ENCODE measurements at regions not wholly inside any gene's neighbourhood (a gene's known extent, or its start where the extent isn't known, plus 50 kb on each side); places are given as distances from the start of the nearest gene placed in this dataset.
"Not testable (repeated sequence)": the region's sequence is repeated elsewhere in the genome, so short reads cannot be mapped to it uniquely, and the experiment has no call there.

DNA sequence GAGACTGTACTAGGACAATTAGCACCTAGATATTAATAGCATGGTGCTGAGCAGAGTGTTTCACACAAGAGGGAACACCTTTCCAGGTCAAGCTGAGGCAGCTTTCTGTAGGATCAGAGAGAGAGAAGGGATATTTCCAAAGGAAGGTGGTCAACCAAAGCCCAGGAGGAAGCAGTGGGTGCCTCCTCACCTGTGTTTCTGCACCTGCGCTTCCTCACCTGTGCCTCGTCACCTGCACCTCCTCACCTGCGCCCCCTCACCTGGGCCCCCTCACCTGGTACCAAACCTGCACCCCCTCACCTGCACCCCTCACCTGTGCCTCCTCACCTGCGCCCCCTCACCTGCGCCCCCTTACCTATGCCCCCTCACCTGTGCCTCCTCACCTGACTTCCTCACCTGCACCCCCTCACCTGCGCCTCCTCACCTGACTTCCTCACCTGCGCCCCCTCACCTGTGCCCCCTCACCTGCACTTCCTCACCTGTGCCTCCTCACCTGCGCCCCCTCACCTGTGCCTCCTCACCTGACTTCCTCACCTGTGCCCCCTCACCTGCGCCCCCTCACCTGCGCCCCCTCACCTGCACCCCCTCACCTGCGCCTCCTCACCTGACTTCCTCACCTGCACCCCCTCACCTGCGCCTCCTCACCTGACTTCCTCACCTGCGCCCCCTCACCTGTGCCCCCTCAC lies 67.9 kb downstream of the TTLL2 start:
- no peak for DNase-seq

DNA sequence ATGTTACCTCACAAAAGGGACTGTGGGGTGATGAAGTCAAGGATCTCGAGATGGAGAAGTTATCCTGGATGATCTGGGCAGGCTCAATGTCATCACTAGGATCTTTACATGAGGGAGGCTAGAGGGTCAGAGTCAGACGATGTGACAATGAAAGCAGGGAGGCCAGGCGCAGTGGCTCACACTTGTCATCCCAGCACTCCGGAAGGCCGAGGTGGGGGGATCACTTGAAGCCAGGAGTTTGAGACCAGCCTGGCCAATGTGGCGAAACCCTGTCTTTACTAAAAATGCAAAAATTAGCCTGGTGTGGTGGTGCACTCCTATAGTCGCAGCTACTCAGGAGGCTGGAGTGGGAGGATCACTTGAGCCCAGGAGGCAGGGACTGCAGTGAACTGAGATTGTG lies 68.8 kb downstream of the TTLL2 start:
- no peak for DNase-seq

DNA sequence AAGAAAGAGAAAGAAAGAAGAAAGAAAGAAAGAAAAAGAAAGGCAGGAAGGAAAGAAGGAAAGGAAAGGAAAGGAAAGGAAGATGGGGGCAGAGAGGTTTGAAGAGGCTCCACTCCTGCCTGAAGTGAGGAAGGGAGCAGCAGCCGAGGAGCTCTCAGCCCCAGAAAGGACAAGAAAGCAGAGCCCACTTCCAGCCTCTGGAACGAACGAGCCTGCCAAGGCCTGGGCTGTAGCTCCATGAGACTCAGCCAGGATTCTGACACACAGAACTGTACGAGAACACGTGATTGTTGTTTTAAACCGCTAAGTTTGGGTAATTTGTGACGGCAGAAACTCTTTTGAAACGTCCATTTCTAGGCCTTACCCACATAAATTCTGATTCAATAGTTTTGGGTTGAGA lies 69.5 kb downstream of the TTLL2 start:
- no peak for DNase-seq

DNA sequence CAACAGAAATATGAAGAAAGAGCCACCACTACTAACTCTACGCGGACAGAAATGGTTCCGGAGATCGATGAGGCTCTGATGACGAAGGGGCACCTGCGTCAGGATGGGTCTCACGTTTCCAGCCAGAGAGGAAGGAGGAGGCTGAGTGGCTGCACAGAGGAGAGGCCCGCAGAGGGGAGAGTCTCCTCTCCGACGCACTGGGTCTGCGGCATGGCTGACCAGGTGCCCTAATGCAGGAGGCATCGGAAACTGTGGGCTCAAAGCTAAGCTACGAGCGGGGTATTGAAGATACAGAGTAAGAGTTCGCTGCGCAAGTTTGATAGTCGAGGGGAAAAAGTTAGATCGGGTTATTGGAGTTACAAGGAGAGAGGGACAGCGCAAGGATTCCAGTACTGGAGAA lies 69.9 kb downstream of the TTLL2 start:
- no peak for DNase-seq

DNA sequence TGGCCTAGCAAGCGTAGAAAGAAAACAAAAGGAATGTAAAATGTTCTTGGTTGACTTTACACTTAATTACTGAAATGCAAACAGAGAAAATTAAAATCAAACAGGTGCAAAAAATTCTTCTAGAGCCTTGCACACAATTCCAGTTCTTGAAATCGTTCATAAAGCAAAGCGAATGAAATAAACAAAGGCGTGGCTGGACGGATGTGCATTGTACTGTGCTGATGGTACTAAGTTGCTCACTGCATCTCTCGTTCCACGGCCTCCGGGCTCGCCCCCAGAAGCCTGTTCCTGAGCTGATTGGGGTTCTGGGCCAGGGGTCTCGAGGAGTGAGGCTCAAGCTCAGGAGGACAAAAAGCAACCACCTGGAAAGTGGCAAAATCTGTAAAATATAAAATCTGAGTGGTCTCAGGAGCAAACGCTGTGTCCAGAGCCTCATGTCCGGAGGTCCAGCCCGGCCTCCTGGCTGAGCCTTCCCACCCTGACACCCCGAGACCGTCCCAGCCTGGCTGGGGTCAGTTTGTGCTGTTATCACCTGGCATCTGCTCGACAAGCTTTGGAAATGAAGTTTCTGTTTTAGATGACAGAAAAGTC lies 71.3 kb downstream of the TTLL2 start:
- no peak for DNase-seq

DNA sequence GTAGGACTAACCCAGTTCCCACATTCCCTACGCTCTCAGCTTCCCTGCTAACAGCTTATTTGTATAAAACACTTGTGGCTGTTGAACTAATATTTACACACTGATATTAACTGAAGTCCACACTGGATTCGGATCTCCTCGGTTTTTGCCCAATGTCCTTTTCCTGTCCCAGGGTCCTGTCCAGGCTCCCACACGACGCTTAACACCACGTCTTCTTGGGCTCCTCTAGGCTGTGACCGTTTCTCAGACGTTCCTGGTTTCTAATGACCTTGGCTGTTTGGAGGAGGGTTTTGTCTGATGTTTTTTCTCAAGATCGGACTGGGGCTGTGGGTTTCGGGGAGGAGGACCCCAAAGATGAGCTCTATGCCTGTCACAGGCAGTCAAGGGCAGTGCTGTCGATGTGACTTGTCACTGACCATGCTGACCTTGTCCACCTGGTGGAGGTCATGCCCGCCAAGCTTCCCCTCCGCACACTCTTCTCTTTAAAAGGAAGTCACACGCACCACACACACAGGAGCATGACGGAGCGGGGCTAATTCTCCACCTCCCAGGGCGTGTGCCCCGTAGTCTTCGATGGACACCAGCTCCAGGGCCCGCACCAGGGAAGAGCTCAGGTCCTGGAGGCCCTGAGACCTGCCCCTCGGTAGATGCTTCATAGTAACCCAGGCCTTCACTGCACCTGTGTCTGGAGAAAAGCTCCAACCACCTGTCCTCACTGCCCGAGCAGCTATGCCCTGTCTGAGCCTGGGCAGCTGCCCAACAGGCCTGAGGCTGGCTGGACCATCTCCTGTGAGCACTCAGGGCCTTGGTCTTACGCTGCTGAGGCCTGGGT lies 72.0 kb downstream of the TTLL2 start:
- DNase-seq = no peak

DNA sequence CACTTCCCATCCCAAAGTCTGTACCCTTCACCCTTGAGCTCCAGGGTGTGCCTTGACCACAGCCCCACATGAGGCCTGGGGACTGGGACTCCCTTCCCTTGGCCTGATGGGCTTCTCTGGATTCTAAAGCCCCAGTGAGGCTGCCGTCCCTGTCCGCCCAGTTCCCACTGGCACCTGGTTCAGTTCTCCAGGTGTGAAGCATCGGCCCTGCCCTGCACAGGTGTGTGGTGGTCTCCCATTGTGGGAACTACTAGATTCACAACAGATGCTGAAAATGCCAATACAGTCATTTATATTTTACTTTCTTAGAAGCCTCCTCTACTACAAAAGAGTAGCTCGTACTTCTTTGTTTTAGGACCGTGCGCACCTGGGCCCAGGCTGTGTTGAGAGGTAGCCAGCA lies 72.8 kb downstream of the TTLL2 start:
- no peak for DNase-seq

DNA sequence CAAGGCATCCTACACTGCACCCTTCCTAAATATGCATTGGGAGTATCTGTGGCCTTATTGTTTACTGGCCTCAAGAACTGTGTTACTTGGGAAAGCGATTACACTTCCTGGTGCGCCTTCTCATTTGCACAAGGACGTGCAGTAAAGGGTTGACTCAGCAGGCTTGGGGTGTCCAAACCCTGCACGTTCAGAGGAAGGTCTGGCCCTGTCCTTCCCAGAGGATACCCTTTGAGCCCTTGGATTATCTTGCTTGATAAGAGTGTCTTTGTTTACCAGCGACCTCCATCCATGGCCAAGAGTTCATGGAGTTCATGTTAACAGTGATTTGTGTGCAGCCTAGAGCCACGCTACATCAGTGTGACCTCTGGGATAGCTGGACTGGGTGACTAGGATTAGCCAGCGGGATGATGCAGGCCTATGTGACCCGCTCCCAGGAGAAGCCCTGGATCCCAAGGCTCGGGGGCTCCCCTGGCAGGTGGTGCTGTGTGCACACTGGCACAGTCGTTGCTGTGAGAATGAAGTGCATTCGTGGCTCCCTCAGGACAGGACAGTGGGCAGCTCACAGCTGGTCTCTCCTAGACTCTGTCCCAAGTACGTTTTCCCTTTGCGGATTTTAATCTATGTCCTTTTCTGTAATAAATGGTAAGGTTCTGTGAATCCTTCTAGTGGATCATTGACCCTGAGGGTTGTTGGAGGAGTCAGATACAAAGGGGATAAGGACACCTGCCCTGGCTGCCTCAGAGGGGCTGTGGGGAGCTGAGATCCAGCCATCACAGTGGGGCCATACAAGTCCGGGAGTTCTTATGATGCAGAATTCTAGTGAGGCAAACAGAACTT lies 73.5 kb downstream of the TTLL2 start:
- DNase-seq = no peak

DNA sequence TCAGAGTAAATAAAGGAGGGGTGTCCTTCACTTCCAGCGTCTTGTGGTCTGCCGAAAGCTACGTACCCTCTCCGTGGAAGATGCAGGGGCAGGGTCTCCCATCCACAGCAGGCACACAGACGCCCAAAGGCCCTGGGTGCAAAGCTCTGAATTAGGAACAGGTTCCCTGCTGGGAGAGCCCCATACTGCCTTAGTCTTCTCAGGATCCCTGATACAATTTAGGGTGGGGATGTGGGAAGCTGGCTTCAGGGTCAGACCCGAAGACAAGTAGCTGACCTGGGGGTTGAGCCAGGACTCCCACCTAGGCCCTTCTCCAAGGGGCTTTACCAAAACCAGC lies 74.1 kb downstream of the TTLL2 start:
- DNase-seq = no peak

DNA sequence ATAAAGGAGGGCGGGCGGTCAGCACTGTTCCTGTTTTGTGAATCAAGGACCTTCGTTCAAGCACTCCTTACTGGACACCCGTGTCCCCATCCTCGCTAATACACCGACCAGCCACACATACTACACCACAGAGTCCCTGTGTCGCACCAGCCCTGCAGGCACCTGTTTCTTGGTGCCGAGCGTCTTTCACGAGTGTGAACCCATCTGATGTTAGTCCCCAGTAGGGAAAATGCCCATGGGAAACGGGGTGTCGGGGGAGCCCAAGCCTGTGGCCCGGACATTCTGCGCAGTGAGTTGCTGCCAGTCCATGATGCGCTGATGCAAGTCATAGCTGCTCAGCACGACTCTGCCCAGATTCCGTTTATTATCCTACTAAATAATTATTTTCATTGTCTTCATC lies 74.7 kb downstream of the TTLL2 start:
- DNase-seq = no peak

DNA sequence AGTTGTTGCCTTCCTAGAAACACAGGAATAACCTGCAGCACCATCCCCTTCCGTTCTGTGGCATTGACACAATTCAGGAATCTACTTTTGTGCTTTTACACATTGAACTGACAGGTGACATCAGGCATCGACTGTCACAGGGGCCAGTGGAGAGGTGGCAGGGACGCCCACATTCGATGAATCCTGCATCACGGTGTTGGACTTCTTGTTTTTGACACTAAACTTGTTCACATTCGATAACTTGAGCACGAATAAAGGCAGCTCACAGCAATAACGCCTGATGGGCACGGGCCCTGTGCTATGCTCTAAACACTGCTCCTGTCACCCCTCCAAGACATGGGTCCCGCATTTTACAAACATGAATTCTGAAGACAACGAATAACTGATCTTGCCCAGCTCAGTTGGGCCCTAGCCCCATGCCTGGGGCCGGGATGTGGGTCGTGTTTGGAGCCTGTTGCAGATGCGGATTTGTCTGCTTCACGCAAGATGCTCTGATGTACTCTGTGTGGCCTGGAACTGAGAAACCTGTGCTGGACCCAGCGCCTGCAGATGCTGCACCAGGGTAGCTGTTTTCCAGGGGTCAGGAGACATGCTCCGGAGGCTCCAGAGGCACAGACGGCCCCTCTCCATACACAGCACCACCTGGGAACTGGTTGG lies 75.7 kb downstream of the TTLL2 start:
- no peak for DNase-seq

DNA sequence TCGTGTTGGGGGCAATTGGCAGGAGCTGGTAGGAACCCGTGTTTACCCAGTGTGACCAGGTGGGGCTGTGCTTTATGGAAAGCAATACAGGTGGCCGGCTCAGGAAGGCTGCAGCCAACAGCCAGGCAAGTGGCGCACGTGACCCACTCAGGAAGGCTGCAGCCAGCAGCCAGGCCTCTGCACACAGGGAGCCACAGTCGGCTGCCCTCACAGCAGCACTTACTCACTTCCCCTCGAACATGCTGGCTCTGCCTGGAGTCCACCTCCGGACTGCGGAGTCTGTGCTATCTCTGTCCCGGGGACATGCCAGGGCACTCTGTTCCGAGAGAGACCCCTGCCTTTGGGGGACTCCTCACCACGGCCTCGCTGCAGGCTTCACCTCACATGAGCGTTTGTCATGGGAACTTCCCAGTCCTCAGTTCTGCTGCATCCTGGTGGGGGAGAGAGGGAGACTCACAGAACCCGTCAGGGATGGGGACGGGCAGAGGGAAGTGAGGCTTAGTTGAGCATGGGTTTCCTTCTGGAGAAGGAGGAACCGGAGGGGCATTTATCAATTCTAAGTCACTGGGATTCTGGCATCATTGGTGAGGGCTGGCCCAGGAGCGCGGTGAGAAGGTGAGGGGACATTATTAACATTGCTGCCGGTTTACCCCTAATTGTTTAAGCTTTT lies 76.8 kb downstream of the TTLL2 start:
- no peak for DNase-seq

DNA sequence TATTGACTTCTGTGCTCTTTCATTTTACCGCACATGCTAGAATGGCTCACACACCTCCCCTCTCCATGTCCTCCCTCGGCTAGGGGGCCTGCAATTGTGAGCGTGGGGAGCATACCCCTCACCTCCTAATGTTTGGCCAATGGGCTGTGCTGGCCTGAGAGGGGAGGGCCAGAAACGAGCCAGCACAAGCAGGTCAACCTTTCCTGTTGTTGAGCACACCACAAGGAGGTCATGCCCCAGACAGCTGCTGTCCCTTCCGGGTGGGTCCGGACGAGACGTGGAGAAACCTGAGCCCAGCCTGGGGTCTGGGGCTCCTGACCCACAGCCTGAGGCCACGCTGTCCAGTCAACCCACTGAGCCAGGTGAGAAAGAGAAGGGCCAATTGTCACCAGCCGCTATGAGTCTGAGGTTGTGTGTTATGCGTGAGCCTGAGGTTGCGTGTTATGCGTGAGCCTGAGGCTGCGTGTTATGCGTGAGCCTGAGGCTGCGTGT lies 77.4 kb downstream of the TTLL2 start:
- no peak for DNase-seq

DNA sequence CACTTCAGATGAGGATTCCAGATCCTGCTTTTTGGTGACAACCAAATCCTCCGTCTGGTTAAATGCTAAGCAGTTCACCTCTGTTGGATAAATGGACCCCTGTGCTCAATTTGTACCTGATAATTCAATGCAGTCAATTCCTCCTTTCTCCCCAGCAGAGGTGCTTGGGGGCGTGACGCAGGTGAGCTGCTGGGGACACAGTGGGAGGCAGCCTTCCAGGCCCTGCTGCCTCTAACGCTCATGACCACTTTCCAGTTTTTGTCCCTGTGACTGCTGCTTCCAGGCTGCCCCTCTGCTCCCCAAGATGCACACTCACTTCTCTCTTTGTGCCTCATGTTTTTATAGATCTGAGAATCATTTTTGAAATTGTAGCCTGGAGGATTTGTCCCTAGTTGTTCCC lies 78.5 kb downstream of the TTLL2 start:
- DNase-seq = no peak

DNA sequence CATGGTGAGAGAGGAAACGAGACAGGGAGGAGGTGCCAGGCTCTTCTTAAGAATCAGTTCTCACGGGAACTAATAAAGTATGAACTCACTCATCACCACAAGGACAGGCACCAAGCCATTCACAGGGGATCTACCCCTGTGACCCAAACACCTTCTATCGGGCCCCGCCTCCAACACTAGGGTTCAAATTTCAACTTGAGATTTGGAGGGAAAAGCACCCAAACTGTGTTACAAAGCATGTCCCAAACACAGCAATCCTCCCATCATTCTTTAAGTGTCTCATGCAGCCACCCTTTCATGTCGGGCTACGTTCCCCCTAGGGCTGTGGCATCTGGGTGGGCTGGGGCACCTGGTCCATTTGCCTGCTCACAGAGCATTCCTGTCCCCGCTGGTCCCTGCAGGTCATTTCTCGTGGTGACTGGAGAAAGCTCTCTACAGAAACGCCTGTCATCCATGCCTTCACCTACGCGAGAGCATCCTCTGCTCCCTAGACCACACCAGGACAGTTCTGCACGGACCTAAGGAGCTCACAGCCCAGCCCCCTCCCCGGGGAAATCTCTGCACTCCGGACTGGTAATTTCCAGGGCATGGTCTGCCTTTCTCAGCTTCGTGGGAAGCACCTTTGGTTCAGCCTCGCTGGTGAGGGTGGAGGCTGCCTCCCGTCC lies 79.6 kb downstream of the TTLL2 start:
- no peak for DNase-seq

DNA sequence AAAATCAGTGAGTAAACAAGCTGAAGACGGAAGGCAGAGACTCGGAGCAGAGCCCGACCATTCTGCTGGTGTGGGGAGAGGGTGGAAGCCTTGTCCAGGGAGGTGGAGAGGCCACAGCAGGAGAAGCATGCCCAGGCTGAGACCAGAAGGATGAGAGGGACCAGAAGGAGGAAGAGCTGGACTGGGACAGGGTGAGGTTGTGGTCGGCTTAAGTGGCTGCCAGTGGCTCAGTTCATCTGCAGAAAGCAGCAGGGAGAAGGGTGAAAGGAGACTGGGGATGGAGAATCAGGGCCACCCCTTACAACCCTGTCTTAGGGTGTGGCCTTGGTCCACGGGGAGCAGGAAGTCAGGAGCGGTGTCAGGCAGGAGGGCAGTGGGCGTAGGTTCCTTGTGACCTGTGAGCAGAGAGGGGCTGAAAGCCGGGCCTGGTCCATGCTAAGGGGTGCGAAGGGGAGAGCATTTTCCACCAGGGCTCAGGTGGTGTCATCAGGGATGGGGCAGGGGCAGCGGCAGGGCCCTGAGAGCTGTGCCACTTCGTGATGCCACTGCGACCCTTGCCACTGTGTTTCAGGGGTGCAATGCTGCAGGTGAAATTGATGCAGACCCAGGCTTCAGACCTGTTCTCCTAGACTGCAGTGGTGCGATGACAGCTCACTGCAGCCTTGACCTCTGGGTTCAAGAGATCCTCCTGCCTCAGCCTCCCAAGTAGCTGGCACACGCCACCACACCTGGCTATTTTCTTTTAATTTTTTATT lies 81.1 kb downstream of the TTLL2 start:
- DNase-seq = no peak

DNA sequence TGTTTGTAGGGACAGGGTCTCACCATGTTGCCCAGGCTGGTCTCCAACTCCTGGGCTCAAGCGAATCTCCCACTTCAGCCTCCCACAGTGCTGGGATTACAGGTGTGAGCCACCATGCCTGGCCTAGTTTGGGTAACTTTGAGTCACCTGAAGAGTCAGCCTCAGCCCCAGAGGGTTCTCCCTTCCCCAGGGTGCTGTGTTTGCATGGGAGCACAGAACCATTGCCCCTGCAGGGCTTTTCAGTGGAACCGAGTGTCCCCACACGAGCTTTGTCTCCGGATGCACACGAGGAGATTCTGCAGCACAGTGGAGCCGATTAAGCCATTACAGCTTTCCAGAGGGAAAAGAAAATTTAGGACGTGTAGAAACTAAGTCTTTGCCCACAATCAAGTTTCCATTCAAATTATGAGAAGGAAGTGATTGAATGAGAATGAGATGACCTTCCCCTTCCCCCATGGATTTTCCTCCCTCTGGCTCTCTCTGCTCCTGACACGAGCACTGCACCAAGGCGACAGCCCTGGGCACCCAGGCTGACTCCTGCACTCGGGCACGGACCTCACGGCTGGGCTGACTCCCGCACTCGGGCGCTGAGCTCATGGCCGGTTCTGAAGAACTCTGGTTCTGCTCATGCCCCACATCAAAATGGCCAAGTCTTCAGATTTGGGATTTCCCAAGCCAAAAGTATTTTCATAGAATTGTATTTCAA lies 81.8 kb downstream of the TTLL2 start:
- DNase-seq = not testable (repeated sequence)

DNA sequence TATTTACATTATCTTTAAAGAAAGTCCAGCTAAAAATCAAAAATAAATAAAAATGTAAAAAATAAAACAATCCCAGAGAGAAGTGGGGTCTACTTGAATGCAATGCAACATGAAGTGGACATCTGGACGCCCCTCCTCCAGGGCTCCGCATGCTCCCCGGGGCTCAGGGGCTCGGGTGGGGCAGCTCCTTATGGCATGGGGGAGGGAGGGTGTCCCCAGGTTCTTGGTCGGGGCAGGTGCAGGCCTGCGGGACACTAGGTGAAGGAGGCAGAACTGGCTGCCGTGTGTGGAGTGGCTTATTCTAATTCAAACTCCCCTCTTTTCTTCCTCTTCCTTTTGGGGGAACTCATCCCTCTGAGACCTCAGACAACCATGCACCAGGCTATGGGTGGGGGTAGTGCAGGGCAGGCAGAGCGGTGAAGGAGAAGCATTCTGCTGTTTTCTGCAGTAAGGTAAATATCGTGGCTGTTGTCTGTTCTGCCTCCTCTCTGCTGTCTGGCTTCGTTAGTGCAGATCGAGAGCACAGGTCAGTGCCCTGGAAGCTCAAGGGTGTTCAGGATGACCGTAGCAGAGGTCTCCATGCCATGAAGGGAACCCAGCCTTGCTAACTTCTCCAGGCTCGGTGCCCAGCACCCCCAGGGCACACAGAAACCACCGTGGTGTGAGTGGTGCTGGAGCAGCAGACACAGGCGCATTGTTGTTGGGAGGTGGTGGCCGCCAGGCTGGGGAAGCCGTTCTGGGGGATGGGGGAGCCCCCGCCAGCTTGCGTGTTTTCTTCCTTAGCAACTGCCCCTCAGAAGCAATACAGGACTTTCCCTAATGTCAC lies 82.6 kb downstream of the TTLL2 start:
- no peak for DNase-seq

DNA sequence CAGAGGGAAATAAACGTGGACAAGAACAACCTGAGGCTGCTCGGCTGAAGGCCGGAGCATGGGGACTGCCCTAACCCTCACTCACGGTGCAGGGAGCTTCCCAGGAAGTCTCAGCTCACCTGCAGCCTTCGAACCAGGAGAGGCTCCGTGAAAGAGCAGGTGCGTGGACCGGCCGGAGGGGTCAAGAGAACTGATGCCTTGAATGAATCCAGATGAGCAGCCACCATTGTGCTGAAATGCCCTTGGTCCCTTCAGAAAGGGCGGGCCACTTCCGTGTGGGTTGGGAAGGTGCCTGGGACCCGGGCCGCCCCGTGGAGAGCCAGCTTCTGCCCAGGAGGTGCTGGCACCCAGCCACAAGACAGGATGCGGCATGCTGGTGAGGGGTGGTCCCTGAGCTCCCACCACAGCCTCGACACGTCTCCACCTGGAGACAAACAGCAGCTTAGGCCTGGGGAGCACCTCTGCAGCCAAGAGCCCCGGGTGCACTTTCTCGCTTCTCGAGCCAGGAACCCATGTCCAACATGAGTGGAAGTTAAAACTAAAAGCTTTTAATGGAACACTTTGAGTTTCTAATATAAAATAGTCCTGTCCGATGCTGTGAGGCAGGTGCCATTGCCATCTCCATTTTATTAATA lies 83.5 kb downstream of the TTLL2 start:
- no peak for DNase-seq
